Neural progenitor cell (in vitro differentiated cells): ENCODE measurements at regions not wholly inside any gene's neighbourhood (a gene's known extent, or its start where the extent isn't known, plus 50 kb on each side); places are given as distances from the start of the nearest gene placed in this dataset.

Source experiments
- DNase-seq: peaks from one replicate; pipeline ENCODE4 v3.0.0-alpha.2; 2016; ENCODE audit warnings: low spot score
- H2AFZ ChIP-seq: fragments of 200-600 bp; sonication (generic); replicated peaks from 2 replicates; pipeline ENCODE4 v1.6.1; 2016; ENCODE audit warnings: antibody characterized with exemption
- H3F3A ChIP-seq: fragments of 200-600 bp; sonication (generic); 2 replicates; pipeline ENCODE4 v1.6.1; 2016; ENCODE audit warnings: antibody characterized with exemption, low read depth
- H3K27ac ChIP-seq: fragments of 200-600 bp; sonication (generic); 2 replicates; pipeline ENCODE4 v1.5.1; 2016; ENCODE audit warnings: mild to moderate bottlenecking
- H3K27me3 ChIP-seq: fragments of 200-600 bp; sonication (generic); 2 replicates; pipeline ENCODE4 v1.6.1; 2016; ENCODE audit warnings: mild to moderate bottlenecking, moderate library complexity
- H3K36me3 ChIP-seq: fragments of 200-600 bp; sonication (generic); 2 replicates; pipeline ENCODE4 v1.5.1; 2016
- H3K4me1 ChIP-seq: fragments of 200-600 bp; sonication (generic); 2 replicates; pipeline ENCODE4 v1.6.1; 2016; ENCODE audit warnings: mixed run types
- H3K4me2 ChIP-seq: fragments of 200-600 bp; sonication (generic); 2 replicates; pipeline ENCODE4 v1.6.1; 2016
- H3K4me3 ChIP-seq: fragments of 200-600 bp; sonication (generic); 2 replicates; pipeline ENCODE4 v1.5.1; 2016
- H3K79me2 ChIP-seq: fragments of 200-600 bp; sonication (generic); 2 replicates; pipeline ENCODE4 v1.6.1; 2016; ENCODE audit warnings: low read depth
- H3K9ac ChIP-seq: fragments of 200-600 bp; sonication (generic); 2 replicates; pipeline ENCODE4 v1.6.1; 2016
- H3K9me3 ChIP-seq: fragments of 200-600 bp; sonication (generic); 2 replicates; pipeline ENCODE4 v1.5.1; 2016; ENCODE audit warnings: low read depth
- H4K20me1 ChIP-seq: fragments of 200-600 bp; sonication (generic); 2 replicates; pipeline ENCODE4 v1.6.1; 2016; ENCODE audit warnings: low read depth
- H3K27ac Mint-ChIP-seq: 3 replicates; pipeline ENCODE4 v1.8.0; 2021; ENCODE audit warnings: mixed read lengths
- H3K27me3 Mint-ChIP-seq: 2 replicates; pipeline ENCODE4 v1.8.0; 2022; ENCODE audit warnings: low read depth, mild to moderate bottlenecking, inconsistent platforms, moderate library complexity, mixed read lengths; ENCODE audit not compliant: insufficient read depth
- H3K36me3 Mint-ChIP-seq: 3 replicates; pipeline ENCODE4 v1.8.0; 2021; ENCODE audit warnings: mixed read lengths
- H3K4me1 Mint-ChIP-seq: 3 replicates; pipeline ENCODE4 v1.8.0; 2021; ENCODE audit warnings: mixed read lengths
- H3K4me3 Mint-ChIP-seq: 3 replicates; pipeline ENCODE4 v1.8.0; 2021; ENCODE audit warnings: mild to moderate bottlenecking, moderate library complexity, mixed read lengths
- H3K9me3 Mint-ChIP-seq: 3 replicates; pipeline ENCODE4 v1.8.0; 2020; ENCODE audit warnings: mixed read lengths
- CTCF ChIP-seq: fragments of 200-600 bp; sonication (generic); IDR thresholded peaks from 2 replicates; pipeline ENCODE4 v1.5.1; 2017; ENCODE audit warnings: antibody characterized with exemption, mild to moderate bottlenecking
- EZH2 ChIP-seq: fragments of 200-600 bp; sonication (generic); IDR thresholded peaks from 2 replicates; pipeline ENCODE4 v1.6.1; 2017; ENCODE audit warnings: antibody characterized with exemption, mild to moderate bottlenecking, moderate library complexity
- EZH2phosphoT487 ChIP-seq: fragments of 200-600 bp; sonication (generic); IDR thresholded peaks from 2 replicates; pipeline ENCODE4 v1.6.1; 2017; ENCODE audit warnings: antibody characterized with exemption

DNA sequence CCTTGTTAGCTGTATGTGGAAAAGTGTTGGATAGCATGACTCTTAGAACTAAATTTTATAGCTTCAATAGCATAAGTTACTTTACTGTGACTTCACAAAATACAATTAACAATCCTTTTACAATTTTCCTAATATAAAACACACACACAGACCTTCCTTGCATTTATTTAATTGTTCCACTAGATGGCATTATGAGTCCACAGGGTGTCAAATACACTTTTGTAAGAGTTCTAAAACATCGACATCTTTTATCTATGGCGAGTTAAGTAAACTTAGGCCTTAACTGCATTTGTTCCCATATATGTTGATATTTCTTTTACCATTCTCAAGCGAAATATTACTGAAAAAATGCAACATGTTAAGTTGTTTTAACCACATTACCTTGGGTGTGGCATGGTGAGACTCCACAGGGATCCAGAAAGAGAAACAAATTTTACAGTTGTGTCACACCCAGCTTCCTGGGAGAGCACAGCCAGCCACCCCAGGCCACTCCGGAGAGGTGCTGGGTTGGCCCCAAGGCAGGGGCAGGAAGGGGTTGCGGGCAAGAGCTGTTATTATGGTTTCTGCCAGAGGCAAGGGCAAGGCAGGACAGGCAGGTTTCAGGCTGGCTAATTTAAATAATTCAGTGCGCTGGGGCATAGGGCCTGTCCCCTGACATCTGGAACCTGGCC, 312.4 kb upstream of the MC4R start:
- no peaks in the 10 kb centered on the region for H3K36me3 ChIP-seq
- Mint-ChIP-seq H3K27ac (no peak overlapping the region), H3K4me1 (no peaks in the 10 kb centered on the region), H3K9me3 (no peaks in the 10 kb centered on the region), H3K4me3 (no peak overlapping the region), H3K36me3 (no peaks in the 10 kb centered on the region), H3K27me3 (peaks cover 3% of the 10 kb centered on the region)
- H3K27me3 ChIP-seq: no peaks in the 10 kb centered on the region
- H3K4me2 ChIP-seq: no peak overlapping the region
- H2AFZ ChIP-seq: peak overlapping the region; percentile 40
- no peak overlapping the region for H3K4me3 ChIP-seq
- DNase-seq: peak; percentile 20
- no peaks in the 10 kb centered on the region for H3F3A ChIP-seq
- no peaks in the 10 kb centered on the region for H3K79me2 ChIP-seq
- no peaks in the 10 kb centered on the region for H3K9me3 ChIP-seq
- H3K27ac ChIP-seq: no peak overlapping the region
- no peaks in the 10 kb centered on the region for H4K20me1 ChIP-seq
- H3K4me1 ChIP-seq: no peaks in the 10 kb centered on the region
- H3K9ac ChIP-seq: no peak overlapping the region
- no peak for TF ChIP-seq EZH2
- peak; percentile 77 for TF ChIP-seq CTCF
- TF ChIP-seq EZH2phosphoT487: no peak

DNA sequence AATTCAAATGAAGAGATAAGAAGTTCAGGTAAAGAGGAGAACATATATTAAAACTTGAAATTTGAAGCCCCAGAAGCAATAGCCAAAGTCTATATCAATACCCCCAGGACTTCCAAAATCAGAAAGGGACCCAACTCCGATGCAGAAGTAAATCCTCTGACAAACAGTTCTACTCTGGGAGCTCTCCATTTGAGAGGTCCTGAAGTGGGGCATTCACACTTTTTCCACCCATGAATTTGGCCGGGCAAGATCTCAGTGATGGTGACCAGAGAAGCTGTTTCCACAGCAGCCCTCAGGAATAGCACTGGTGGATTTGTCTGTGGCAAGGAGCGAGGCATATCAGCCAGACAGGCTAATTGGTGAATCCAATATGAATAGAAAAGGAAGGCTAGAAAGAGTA, 313.6 kb upstream of the MC4R start:
- Mint-ChIP-seq H3K9me3 (no peaks in the 10 kb centered on the region), H3K27me3 (peaks cover 3% of the 10 kb centered on the region), H3K36me3 (no peaks in the 10 kb centered on the region), H3K4me3 (no peak overlapping the region), H3K4me1 (no peaks in the 10 kb centered on the region), H3K27ac (no peak overlapping the region)
- Histone ChIP-seq H3F3A (no peaks in the 10 kb centered on the region), H3K4me3 (no peak overlapping the region), H3K79me2 (no peaks in the 10 kb centered on the region), H3K9ac (no peak overlapping the region), H3K27me3 (no peaks in the 10 kb centered on the region), H3K27ac (no peak overlapping the region), H3K4me2 (no peak overlapping the region), H4K20me1 (no peaks in the 10 kb centered on the region), H3K4me1 (no peaks in the 10 kb centered on the region), H2AFZ (no peak overlapping the region), H3K9me3 (no peaks in the 10 kb centered on the region), H3K36me3 (no peaks in the 10 kb centered on the region)
- TF ChIP-seq EZH2 (no peak), EZH2phosphoT487 (no peak), CTCF (no peak)
- no peak for DNase-seq

GRCh38 chr18:60691061-60691460, 318.5 kb upstream of the MC4R start:
- no peak for TF ChIP-seq CTCF
- TF ChIP-seq EZH2phosphoT487: no peak
- no peak for TF ChIP-seq EZH2
- Histone ChIP-seq H2AFZ (no peak overlapping the region), H3K27me3 (no peaks in the 10 kb centered on the region), H3F3A (no peaks in the 10 kb centered on the region), H3K36me3 (no peaks in the 10 kb centered on the region), H3K4me1 (no peaks in the 10 kb centered on the region), H3K4me2 (no peak overlapping the region), H3K9ac (no peak overlapping the region), H3K4me3 (no peak overlapping the region), H3K9me3 (no peaks in the 10 kb centered on the region), H4K20me1 (no peaks in the 10 kb centered on the region), H3K79me2 (no peaks in the 10 kb centered on the region), H3K27ac (no peak overlapping the region)
- no peak for DNase-seq
- H3K27me3 Mint-ChIP-seq: no peaks in the 10 kb centered on the region
- no peaks in the 10 kb centered on the region for H3K36me3 Mint-ChIP-seq
- H3K9me3 Mint-ChIP-seq: no peaks in the 10 kb centered on the region
- no peak overlapping the region for H3K4me3 Mint-ChIP-seq
- no peaks in the 10 kb centered on the region for H3K4me1 Mint-ChIP-seq
- H3K27ac Mint-ChIP-seq: no peak overlapping the region
